ENCODE measurements at regions not wholly inside any gene's neighbourhood (a gene's known extent, or its start where the extent isn't known, plus 50 kb on each side); places are given as distances from the start of the nearest gene placed in this dataset.

- Histone ChIP-seq H3K27me3 (ENCODE audit: insufficient read depth, low read length) (no peaks in the 10 kb centered on the region), H3K9me3 (ENCODE audit: insufficient read depth, low read depth, low read length) (no peaks in the 10 kb centered on the region), H2AFZ (ENCODE audit: low read depth, low read length) (no peak overlapping the region), H3K36me3 (ENCODE audit: insufficient read depth, low read length) (no peaks in the 10 kb centered on the region), H3K79me2 (ENCODE audit: insufficient read depth, low read length) (no peaks in the 10 kb centered on the region), H3K4me1 (ENCODE audit: insufficient read depth, low read length) (no peaks in the 10 kb centered on the region), H3K27ac (ENCODE audit: low read depth, low read length) (no peak overlapping the region), H3K4me3 (ENCODE audit: insufficient read depth, low read depth, low read length) (no peak overlapping the region), H3K9ac (ENCODE audit: low read length) (no peak overlapping the region), H4K20me1 (ENCODE audit: insufficient read depth, low read length) (no peaks in the 10 kb centered on the region), H3K4me2 (ENCODE audit: low read length) (no peak overlapping the region)
- no peak overlapping the region for H3K27ac Mint-ChIP-seq (ENCODE audit: unreplicated experiment)
- no peaks in the 10 kb centered on the region for H3K9me3 Mint-ChIP-seq (ENCODE audit: unreplicated experiment)
- DNase-seq (ENCODE audit: low read depth), result no peak
- no peaks in the 10 kb centered on the region for H3K27me3 Mint-ChIP-seq (ENCODE audit: low read depth, unreplicated experiment)
- no peaks in the 10 kb centered on the region for H3K36me3 Mint-ChIP-seq (ENCODE audit: low read depth, unreplicated experiment)
- no peak for FAIRE-seq
- TF ChIP-seq CTCF (IDR thresholded peaks at IDR 0.05; ENCODE audit: insufficient read depth, low read depth, low read length) (no peak), EZH2 (IDR thresholded peaks at IDR 0.05; ENCODE audit: insufficient read depth, low read length) (no peak)
- peaks cover 1% of the 10 kb centered on the region for H3K4me1 Mint-ChIP-seq (ENCODE audit: low read depth, unreplicated experiment)
- H3K4me3 Mint-ChIP-seq (ENCODE audit: unreplicated experiment), result no peak overlapping the region
Observed at GRCh38 chr4:123248085-123248659, 148.4 kb upstream of the SPRY1 start.

DNA sequence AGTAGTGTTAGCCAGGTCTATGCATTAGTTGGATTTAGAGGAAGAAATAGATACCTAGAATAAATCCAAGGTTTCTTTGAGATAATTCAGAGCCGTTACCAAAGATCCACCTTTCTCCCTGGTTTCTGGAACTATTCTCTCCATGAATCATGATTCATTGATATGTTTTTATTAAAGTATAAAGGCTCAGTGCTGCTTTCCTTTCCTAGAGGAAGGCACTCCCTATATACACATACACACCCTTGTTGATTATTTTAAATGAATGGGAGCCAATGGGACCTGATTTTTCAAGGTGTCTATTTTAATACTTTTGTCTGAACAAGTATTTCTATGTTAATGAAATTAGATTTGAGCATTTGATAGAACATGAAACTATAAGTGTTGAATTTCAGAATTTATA is 146.8 kb upstream of the SPRY1 start:
- Histone ChIP-seq H3K4me3 (ENCODE audit: insufficient read depth, low read depth, low read length) (no peak overlapping the region), H2AFZ (ENCODE audit: low read depth, low read length) (no peak overlapping the region), H3K27me3 (ENCODE audit: insufficient read depth, low read length) (no peaks in the 10 kb centered on the region), H3K4me2 (ENCODE audit: low read length) (no peak overlapping the region), H3K36me3 (ENCODE audit: insufficient read depth, low read length) (no peaks in the 10 kb centered on the region), H3K9ac (ENCODE audit: low read length) (no peak overlapping the region), H3K27ac (ENCODE audit: low read depth, low read length) (no peak overlapping the region), H3K4me1 (ENCODE audit: insufficient read depth, low read length) (no peaks in the 10 kb centered on the region), H3K79me2 (ENCODE audit: insufficient read depth, low read length) (no peaks in the 10 kb centered on the region), H4K20me1 (ENCODE audit: insufficient read depth, low read length) (no peaks in the 10 kb centered on the region), H3K9me3 (ENCODE audit: insufficient read depth, low read depth, low read length) (no peaks in the 10 kb centered on the region)
- H3K27ac Mint-ChIP-seq (ENCODE audit: unreplicated experiment), result no peak overlapping the region
- H3K36me3 Mint-ChIP-seq (ENCODE audit: low read depth, unreplicated experiment), result no peaks in the 10 kb centered on the region
- no peak overlapping the region for H3K4me3 Mint-ChIP-seq (ENCODE audit: unreplicated experiment)
- no peak for TF ChIP-seq EZH2 (IDR thresholded peaks at IDR 0.05; ENCODE audit: insufficient read depth, low read length)
- no peak for TF ChIP-seq CTCF (IDR thresholded peaks at IDR 0.05; ENCODE audit: insufficient read depth, low read depth, low read length)
- FAIRE-seq, result no peak
- no peak for DNase-seq (ENCODE audit: low read depth)
- peaks cover 1% of the 10 kb centered on the region for H3K4me1 Mint-ChIP-seq (ENCODE audit: low read depth, unreplicated experiment)
- H3K27me3 Mint-ChIP-seq (ENCODE audit: low read depth, unreplicated experiment), result no peaks in the 10 kb centered on the region
- H3K9me3 Mint-ChIP-seq (ENCODE audit: unreplicated experiment), result no peaks in the 10 kb centered on the region

GRCh38 chr4:123250843-123251242 is 145.8 kb upstream of the SPRY1 start:
- H3K27me3 ChIP-seq (ENCODE audit: insufficient read depth, low read length), result no peaks in the 10 kb centered on the region
- no peaks in the 10 kb centered on the region for H3K79me2 ChIP-seq (ENCODE audit: insufficient read depth, low read length)
- H3K27ac Mint-ChIP-seq (ENCODE audit: unreplicated experiment), result no peak overlapping the region
- TF ChIP-seq CTCF (IDR thresholded peaks at IDR 0.05; ENCODE audit: insufficient read depth, low read depth, low read length) (no peak), EZH2 (IDR thresholded peaks at IDR 0.05; ENCODE audit: insufficient read depth, low read length) (no peak)
- peaks cover 1% of the 10 kb centered on the region for H3K4me1 Mint-ChIP-seq (ENCODE audit: low read depth, unreplicated experiment)
- no peak overlapping the region for H3K4me2 ChIP-seq (ENCODE audit: low read length)
- no peak overlapping the region for H3K9ac ChIP-seq (ENCODE audit: low read length)
- peak; percentile 60 for DNase-seq (ENCODE audit: low read depth)
- no peaks in the 10 kb centered on the region for H3K4me1 ChIP-seq (ENCODE audit: insufficient read depth, low read length)
- H3K27me3 Mint-ChIP-seq (ENCODE audit: low read depth, unreplicated experiment), result no peaks in the 10 kb centered on the region
- no peaks in the 10 kb centered on the region for H3K36me3 ChIP-seq (ENCODE audit: insufficient read depth, low read length)
- no peaks in the 10 kb centered on the region for H3K9me3 ChIP-seq (ENCODE audit: insufficient read depth, low read depth, low read length)
- no peak overlapping the region for H3K4me3 ChIP-seq (ENCODE audit: insufficient read depth, low read depth, low read length)
- no peak for FAIRE-seq
- H4K20me1 ChIP-seq (ENCODE audit: insufficient read depth, low read length), result no peaks in the 10 kb centered on the region
- no peaks in the 10 kb centered on the region for H3K9me3 Mint-ChIP-seq (ENCODE audit: unreplicated experiment)
- no peaks in the 10 kb centered on the region for H3K36me3 Mint-ChIP-seq (ENCODE audit: low read depth, unreplicated experiment)
- H3K27ac ChIP-seq (ENCODE audit: low read depth, low read length), result no peak overlapping the region
- H3K4me3 Mint-ChIP-seq (ENCODE audit: unreplicated experiment), result no peak overlapping the region
- H2AFZ ChIP-seq (ENCODE audit: low read depth, low read length), result no peak overlapping the region

Data from astrocyte (in vitro differentiated cells and primary cell).